CD14-positive monocyte (primary cell): ENCODE measurements at regions not wholly inside any gene's neighbourhood (a gene's known extent, or its start where the extent isn't known, plus 50 kb on each side); places are given as distances from the start of the nearest gene placed in this dataset.

Experiments
- DNase-seq, 3 donors: peaks; one replicate each; pipeline ENCODE4 v3.0.0-alpha.2; 2011 to 2022
- H2AFZ ChIP-seq: 2 replicates; pipeline ENCODE4 v1.6.0; 2012; ENCODE audit warnings: mild to moderate bottlenecking, low read depth, low read length, inconsistent platforms; ENCODE audit not compliant: insufficient read depth, poor library complexity, severe bottlenecking
- H3K27ac ChIP-seq, 2 donors: 1 replicate in 1 of 2; 2 replicates in 1 of 2; pipeline ENCODE4 v1.5.1; 2012 to 2013; ENCODE audit warnings: low read length in 2 of 2, control low read depth in 1 of 2, inconsistent platforms in 1 of 2, low read depth in 1 of 2, mild to moderate bottlenecking in 1 of 2
- H3K27me3 ChIP-seq, 2 donors: one replicate each; pipeline versions ENCODE4 v1.6.0 to v1.6.1; 2011 to 2013; ENCODE audit warnings: low read length in 2 of 2; ENCODE audit not compliant: control insufficient read depth in 2 of 2, insufficient read depth in 2 of 2
- H3K36me3 ChIP-seq, 2 donors: replicated peaks in 1 of 2; 1 replicate in 1 of 2; 2 replicates in 1 of 2; pipeline versions ENCODE4 v1.5.1 to v1.6.1; 2012 to 2013; ENCODE audit warnings: low read length in 2 of 2, control low read depth in 1 of 2, inconsistent platforms in 1 of 2, mild to moderate bottlenecking in 1 of 2; ENCODE audit not compliant: insufficient read depth in 2 of 2, control insufficient read depth in 1 of 2
- H3K4me1 ChIP-seq, 2 donors: 1 replicate in 1 of 2; 2 replicates in 1 of 2; pipeline versions ENCODE4 v1.5.1 to v1.6.1; 2012 to 2013; ENCODE audit warnings: low read length in 2 of 2, control low read depth in 1 of 2, inconsistent platforms in 1 of 2, mild to moderate bottlenecking in 1 of 2, moderate library complexity in 1 of 2; ENCODE audit not compliant: insufficient read depth in 2 of 2, control insufficient read depth in 1 of 2
- H3K4me2 ChIP-seq: replicated peaks from 2 replicates; pipeline ENCODE3; 2012; ENCODE audit warnings: low read length, moderate library complexity, mild to moderate bottlenecking; ENCODE audit not compliant: poor library complexity, severe bottlenecking; ENCODE audit errors: extremely low read depth
- H3K4me3 ChIP-seq, 3 experiments: fragments of 200-600 bp in 1 of 3; sonication (generic) in 1 of 3; replicated peaks in 1 of 3; 1 replicate in 2 of 3; 2 replicates in 1 of 3; pipeline ENCODE4 v1.5.1; 2011 to 2013; ENCODE audit warnings: low read length in 3 of 3, mild to moderate bottlenecking in 3 of 3, control low read depth in 2 of 3, low read depth in 2 of 3, inconsistent platforms in 1 of 3, moderate library complexity in 1 of 3
- H3K79me2 ChIP-seq: 2 replicates; pipeline ENCODE4 v1.6.0; 2012; ENCODE audit warnings: mild to moderate bottlenecking, control low read depth, inconsistent platforms, low read length, moderate library complexity; ENCODE audit not compliant: insufficient read depth
- H3K9ac ChIP-seq: 2 replicates; pipeline ENCODE4 v1.6.0; 2017; ENCODE audit warnings: low read length, mild to moderate bottlenecking; ENCODE audit not compliant: insufficient read depth, poor library complexity, severe bottlenecking
- H3K9me3 ChIP-seq, 2 donors: replicated peaks in 1 of 2; 1 replicate in 1 of 2; 2 replicates in 1 of 2; pipeline versions ENCODE4 v1.5.1 to v1.6.1; 2012 to 2013; ENCODE audit warnings: low read length in 2 of 2, control low read depth in 1 of 2; ENCODE audit not compliant: control insufficient read depth in 1 of 2, insufficient read depth in 1 of 2
- H4K20me1 ChIP-seq: 2 replicates; pipeline ENCODE4 v1.6.0; 2012; ENCODE audit warnings: mild to moderate bottlenecking, low read length, control low read depth, moderate library complexity; ENCODE audit not compliant: insufficient read depth
- H3K27ac Mint-ChIP-seq, 7 donors: one replicate each; pipeline ENCODE4 v1.8.0; 2020; ENCODE audit warnings: mild to moderate bottlenecking in 7 of 7, mixed read lengths in 7 of 7, moderate library complexity in 6 of 7, inconsistent platforms in 2 of 7
- H3K27me3 Mint-ChIP-seq, 3 donors: one replicate each; pipeline ENCODE4 v1.8.0; 2021 to 2022; ENCODE audit warnings: low read depth in 3 of 3, mild to moderate bottlenecking in 3 of 3, mixed read lengths in 3 of 3, moderate library complexity in 3 of 3, inconsistent platforms in 1 of 3
- H3K36me3 Mint-ChIP-seq, 2 donors: one replicate each; pipeline ENCODE4 v1.8.0; 2020; ENCODE audit warnings: mixed read lengths in 2 of 2, inconsistent platforms in 1 of 2, mild to moderate bottlenecking in 1 of 2
- H3K4me1 Mint-ChIP-seq: one replicate; pipeline ENCODE4 v1.8.0; 2020; ENCODE audit warnings: mild to moderate bottlenecking, mixed read lengths
- H3K4me3 Mint-ChIP-seq, 2 donors: one replicate each; pipeline ENCODE4 v1.8.0; 2020; ENCODE audit warnings: mild to moderate bottlenecking in 2 of 2, mixed read lengths in 2 of 2, moderate library complexity in 1 of 2
- H3K9me3 Mint-ChIP-seq, 7 donors: one replicate each; pipeline ENCODE4 v1.8.0; 2020 to 2022; ENCODE audit warnings: mixed read lengths in 7 of 7, mild to moderate bottlenecking in 6 of 7, moderate library complexity in 6 of 7, inconsistent platforms in 2 of 7
- CTCF ChIP-seq: fragments of 200-600 bp; IDR thresholded peaks from one replicate; pipeline ENCODE4 v1.8.0; 2022; ENCODE audit warnings: antibody characterized with exemption, mild to moderate bottlenecking
- WGBS: methylation state at CpG from one replicate; pipeline ENCODE4 v1.1.5; 2013; ENCODE audit warnings: missing lambda C conversion rate; ENCODE audit not compliant: insufficient coverage; 5-methylcytosine and 5-hydroxymethylcytosine counted together
- intact Hi-C, 2 donors: fragments of 100-400 bp; cut with micrococcal nuclease; formaldehyde crosslinking; loops; one replicate each; pipeline versions ENCODE4 v1.15.0 to v1.15.1; 2023

GRCh38 chr4:45484740-45485139 lies 639.1 kb downstream of the GABRG1 start:
- TF ChIP-seq CTCF: no peak
- H3K4me2 ChIP-seq: no peak overlapping the region
- no peak overlapping the region for H3K27ac ChIP-seq
- no peak overlapping the region for H3K9ac ChIP-seq
- H3K4me1 ChIP-seq: no peaks in the 10 kb centered on the region
- no peaks in the 10 kb centered on the region for H3K27me3 Mint-ChIP-seq
- H3K9me3 ChIP-seq: no peaks in the 10 kb centered on the region
- H4K20me1 ChIP-seq: no peaks in the 10 kb centered on the region
- no peak overlapping the region for H3K4me3 Mint-ChIP-seq
- no peaks in the 10 kb centered on the region for H3K4me1 Mint-ChIP-seq
- no peak overlapping the region for H3K4me3 ChIP-seq
- no peaks in the 10 kb centered on the region for H3K79me2 ChIP-seq
- H3K36me3 ChIP-seq: no peaks in the 10 kb centered on the region
- intact Hi-C loops: no loop called here
- H3K27me3 ChIP-seq: no peaks in the 10 kb centered on the region
- 100% methylated on average over 1 of the region's 1 CpG for WGBS
- H3K9me3 Mint-ChIP-seq: peaks cover 0 to 3% (median 0%) of the 10 kb centered on the region in 7 donors
- no peak for DNase-seq
- no peak overlapping the region for H2AFZ ChIP-seq
- H3K36me3 Mint-ChIP-seq: no peaks in the 10 kb centered on the region
- no peak overlapping the region for H3K27ac Mint-ChIP-seq

GRCh38 chr4:45482346-45482745 lies 641.5 kb downstream of the GABRG1 start:
- 90% methylated on average over 4 of the region's 7 CpGs for WGBS
- Mint-ChIP-seq H3K36me3 (no peaks in the 10 kb centered on the region), H3K9me3 (peaks cover 0 to 4% (median 0%) of the 10 kb centered on the region in 7 donors), H3K4me3 (no peak overlapping the region), H3K27me3 (no peaks in the 10 kb centered on the region), H3K4me1 (no peaks in the 10 kb centered on the region), H3K27ac (no peak overlapping the region)
- intact Hi-C loops: no loop called here
- no peaks in the 10 kb centered on the region for H3K27me3 ChIP-seq
- H3K4me2 ChIP-seq: no peak overlapping the region
- no peak overlapping the region for H3K27ac ChIP-seq
- no peak for TF ChIP-seq CTCF
- no peak overlapping the region for H2AFZ ChIP-seq
- no peaks in the 10 kb centered on the region for H3K36me3 ChIP-seq
- H3K79me2 ChIP-seq: no peaks in the 10 kb centered on the region
- no peak overlapping the region for H3K4me3 ChIP-seq
- H3K4me1 ChIP-seq: no peaks in the 10 kb centered on the region
- DNase-seq: no peak
- H4K20me1 ChIP-seq: no peaks in the 10 kb centered on the region
- no peak overlapping the region for H3K9ac ChIP-seq
- H3K9me3 ChIP-seq: peaks cover 0 to 4% of the 10 kb centered on the region in 2 donors
